H1 (cell line): ENCODE measurements at regions not wholly inside any gene's neighbourhood (a gene's known extent, or its start where the extent isn't known, plus 50 kb on each side); places are given as distances from the start of the nearest gene placed in this dataset.
A peak's percentile ranks its signal among the peaks of the same experiment; 100 is the strongest.

ENCODE experiments used
- CTCF ChIA-PET: fragments of 300-600 bp; sonication (Branson Sonifier 250); formaldehyde crosslinking; loops from one replicate; lab custom pipeline; 2021; ENCODE audit not compliant: partially characterized antibody; lab: Charles Lee
- POLR2A ChIA-PET: fragments of 300-600 bp; sonication (Branson Sonifier 250); formaldehyde crosslinking; loops from one replicate; lab custom pipeline; 2021; ENCODE audit warnings: inconsistent platforms; ENCODE audit not compliant: partially characterized antibody; lab: Charles Lee
- DNase-seq, 2 experiments: peaks; one replicate each; pipeline versions ENCODE4 v3.0.0 to v3.0.0-alpha.2; 2010 to 2022; ENCODE audit warnings: low spot score in 2 of 2, low read depth in 1 of 2, mixed read lengths in 1 of 2
- FAIRE-seq: peaks from 2 replicates; lab custom pipeline; 2011; peaks lifted over from hg19 to GRCh38; lab: Jason Lieb, UNC
- H2AFZ ChIP-seq: 2 replicates; pipeline ENCODE4 v1.8.1; 2012; ENCODE audit warnings: low read length, inconsistent platforms
- H2AK5ac ChIP-seq: 2 replicates; pipeline ENCODE4 v1.6.1; 2013; ENCODE audit warnings: low read depth, low read length
- H2BK120ac ChIP-seq: replicated peaks from 2 replicates; pipeline ENCODE3; 2013; ENCODE audit warnings: low read depth, low read length, inconsistent platforms
- H2BK12ac ChIP-seq: 2 replicates; pipeline ENCODE4 v1.6.1; 2013; ENCODE audit warnings: low read depth, low read length
- H2BK15ac ChIP-seq: 2 replicates; pipeline ENCODE4 v1.6.1; 2013; ENCODE audit warnings: low read length
- H2BK20ac ChIP-seq: 2 replicates; pipeline ENCODE4 v1.6.1; 2013; ENCODE audit warnings: low read length
- H2BK5ac ChIP-seq: 2 replicates; pipeline ENCODE4 v1.6.1; 2013; ENCODE audit warnings: low read depth, low read length
- H3K14ac ChIP-seq: 2 replicates; pipeline ENCODE4 v1.6.1; 2013; ENCODE audit warnings: inconsistent platforms; ENCODE audit not compliant: insufficient read length
- H3K18ac ChIP-seq: 2 replicates; pipeline ENCODE4 v1.6.1; 2013; ENCODE audit warnings: low read length; ENCODE audit errors: extremely low read depth
- H3K23ac ChIP-seq: 2 replicates; pipeline ENCODE4 v1.6.1; 2013; ENCODE audit warnings: inconsistent platforms; ENCODE audit not compliant: insufficient read length
- H3K23me2 ChIP-seq: 2 replicates; pipeline ENCODE4 v1.6.1; 2013; ENCODE audit warnings: low read depth, low read length
- H3K27ac ChIP-seq: 2 replicates; pipeline ENCODE4 v1.6.1; 2011; ENCODE audit warnings: low read depth, low read length, inconsistent platforms
- H3K27me3 ChIP-seq, 4 experiments: replicated peaks in 1 of 4; 1 replicate in 1 of 4; 2 replicates in 3 of 4; pipeline versions ENCODE4 v1.6.1 to v1.8.1; 2011 to 2013; ENCODE audit warnings: low read length in 3 of 4, mild to moderate bottlenecking in 3 of 4, inconsistent platforms in 2 of 4, mixed read lengths in 2 of 4, moderate library complexity in 1 of 4; ENCODE audit not compliant: control insufficient read depth in 3 of 4, insufficient read depth in 3 of 4; ENCODE audit errors: extremely low read depth in 1 of 4
- H3K36me3 ChIP-seq, 4 experiments: 2 replicates each; pipeline versions ENCODE4 v1.6.1 to v1.8.1; 2011 to 2013; ENCODE audit warnings: mild to moderate bottlenecking in 4 of 4, low read length in 3 of 4, moderate library complexity in 2 of 4, control low read depth in 1 of 4, inconsistent platforms in 1 of 4; ENCODE audit not compliant: insufficient read depth in 4 of 4, control insufficient read depth in 2 of 4
- H3K4ac ChIP-seq: replicated peaks from 2 replicates; pipeline ENCODE3; 2013; ENCODE audit warnings: low read length, low read depth, mixed read lengths, inconsistent platforms; ENCODE audit not compliant: insufficient read length
- H3K4me1 ChIP-seq, 4 experiments: replicated peaks in 1 of 4; 1 replicate in 1 of 4; 2 replicates in 3 of 4; pipeline versions ENCODE4 v1.6.1 to v1.8.1; 2011 to 2013; ENCODE audit warnings: low read length in 3 of 4, inconsistent platforms in 2 of 4, mixed read lengths in 1 of 4; ENCODE audit not compliant: insufficient read depth in 4 of 4, control insufficient read depth in 3 of 4
- H3K4me2 ChIP-seq, 2 experiments: 2 replicates each; pipeline versions ENCODE4 v1.6.1 to v1.8.1; 2011 to 2013; ENCODE audit warnings: low read depth in 2 of 2, low read length in 2 of 2, control low read depth in 1 of 2, inconsistent platforms in 1 of 2, mild to moderate bottlenecking in 1 of 2; ENCODE audit not compliant: insufficient read depth in 1 of 2
- H3K4me3 ChIP-seq, 4 experiments: fragments of 200-600, 300-600 bp in 1 of 4; sonication (generic), shearing (Covaris generic), sonication (Bioruptor Twin) in 1 of 4; 2 replicates each; pipeline versions ENCODE4 v1.5.1 to v1.8.1; 2011 to 2016; ENCODE audit warnings: low read length in 4 of 4, low read depth in 3 of 4, control low read depth in 2 of 4, inconsistent platforms in 2 of 4, mild to moderate bottlenecking in 2 of 4, mixed read lengths in 1 of 4, moderate library complexity in 1 of 4; ENCODE audit not compliant: insufficient read depth in 2 of 4; ENCODE audit errors: extremely low read depth in 1 of 4
- H3K56ac ChIP-seq: replicated peaks from 2 replicates; pipeline ENCODE3; 2013; ENCODE audit warnings: low read depth, mild to moderate bottlenecking, mixed read lengths, low read length, inconsistent platforms; ENCODE audit not compliant: insufficient read length
- H3K79me1 ChIP-seq: 2 replicates; pipeline ENCODE4 v1.6.1; 2013; ENCODE audit warnings: low read depth, low read length, control low read depth
- H3K79me2 ChIP-seq, 2 experiments: 2 replicates each; pipeline versions ENCODE4 v1.6.1 to v1.8.1; 2012 to 2013; ENCODE audit warnings: low read length in 2 of 2, mild to moderate bottlenecking in 2 of 2, inconsistent platforms in 1 of 2; ENCODE audit not compliant: insufficient read depth in 2 of 2, control insufficient read depth in 1 of 2
- H3K9ac ChIP-seq, 4 experiments: replicated peaks in 1 of 4; 1 replicate in 1 of 4; 2 replicates in 3 of 4; pipeline versions ENCODE4 v1.6.1 to v1.8.1; 2011 to 2013; ENCODE audit warnings: low read depth in 3 of 4, low read length in 3 of 4, control low read depth in 2 of 4, mild to moderate bottlenecking in 2 of 4, moderate library complexity in 2 of 4, inconsistent platforms in 1 of 4; ENCODE audit errors: extremely low read depth in 1 of 4
- H3K9me3 ChIP-seq, 2 experiments: 2 replicates each; pipeline versions ENCODE4 v1.6.1 to v1.8.1; 2012 to 2013; ENCODE audit warnings: mild to moderate bottlenecking in 2 of 2, moderate library complexity in 2 of 2, control low read depth in 1 of 2, inconsistent platforms in 1 of 2, low read depth in 1 of 2, low read length in 1 of 2, mixed read lengths in 1 of 2; ENCODE audit not compliant: insufficient read depth in 2 of 2
- H4K20me1 ChIP-seq, 2 experiments: replicated peaks in 1 of 2; 2 replicates each; pipeline versions ENCODE3 to v1.8.1; 2011 to 2013; ENCODE audit warnings: inconsistent platforms in 2 of 2, low read length in 2 of 2, mild to moderate bottlenecking in 1 of 2; ENCODE audit not compliant: insufficient read depth in 2 of 2, control insufficient read depth in 1 of 2
- H4K5ac ChIP-seq: 2 replicates; pipeline ENCODE4 v1.6.1; 2013; ENCODE audit warnings: low read length, low read depth, mixed read lengths, inconsistent platforms; ENCODE audit not compliant: insufficient read length
- H4K8ac ChIP-seq: 2 replicates; pipeline ENCODE4 v1.8.0; 2013; ENCODE audit warnings: mild to moderate bottlenecking, moderate library complexity, low read length, inconsistent platforms; ENCODE audit not compliant: insufficient read depth; ENCODE audit errors: extremely low read depth
- H4K91ac ChIP-seq: replicated peaks from 2 replicates; pipeline ENCODE3; 2013; ENCODE audit warnings: low read length, mixed read lengths, inconsistent platforms; ENCODE audit not compliant: insufficient read length
- BACH1 ChIP-seq: IDR thresholded peaks from 2 replicates; pipeline ENCODE4 v1.6.1; 2012; ENCODE audit warnings: low read length, improper control_type of control experiment
- KDM1A ChIP-seq: fragments of 200-600, 300-600 bp; sonication (generic); IDR thresholded peaks from 2 replicates; pipeline ENCODE4 v1.7.1; 2016; ENCODE audit warnings: mild to moderate bottlenecking, low read length, borderline replicate concordance
- MAFK ChIP-seq: IDR thresholded peaks from 2 replicates; pipeline ENCODE4 v1.6.1; 2012; ENCODE audit warnings: low read depth, mild to moderate bottlenecking, improper control_type of control experiment, low read length
- RAD21 ChIP-seq, 2 experiments: IDR thresholded peaks in 1 of 2; conservative IDR thresholded peaks in 1 of 2; 2 replicates each; pipeline ENCODE4 v1.6.1; 2011; ENCODE audit warnings: low read depth in 2 of 2, low read length in 2 of 2, improper control_type of control experiment in 1 of 2, inconsistent platforms in 1 of 2, mild to moderate bottlenecking in 1 of 2, moderate library complexity in 1 of 2
- TBP ChIP-seq: IDR thresholded peaks from 2 replicates; pipeline ENCODE4 v1.6.1; 2011; ENCODE audit warnings: low read depth, low read length, improper control_type of control experiment
- USF2 ChIP-seq: IDR thresholded peaks from 2 replicates; pipeline ENCODE4 v1.6.1; 2011; ENCODE audit warnings: low read length, improper control_type of control experiment
- WGBS, 2 experiments: shearing (Covaris generic) in 1 of 2; methylation state at CpG; one replicate each; pipeline versions ENCODE4 v1.1.6 to v1.1.7; 2013 to 2015; ENCODE audit warnings: low lambda C conversion rate in 2 of 2, mixed read lengths in 2 of 2, inconsistent platforms in 1 of 2, low coverage in 1 of 2, missing lambda C conversion rate in 1 of 2; ENCODE audit not compliant: insufficient replicate concordance in 2 of 2, insufficient coverage in 1 of 2, insufficient read length in 1 of 2; ENCODE audit errors: extremely low coverage in 1 of 2, missing lambda C conversion rate in 1 of 2; 5-methylcytosine and 5-hydroxymethylcytosine counted together
- TF ChIP-seq, protein P1 (sequence below), 3 experiments: IDR thresholded peaks; 1 replicate in 2 of 3; 2 replicates in 1 of 3; pipeline versions ENCODE4 v1.5.1 to v1.6.1; 2011; ENCODE audit warnings: low read length in 3 of 3, mild to moderate bottlenecking in 3 of 3, inconsistent platforms in 2 of 3, low read depth in 1 of 3, moderate library complexity in 1 of 3; ENCODE audit not compliant: insufficient read depth in 1 of 3; ENCODE audit errors: control extremely low read depth in 1 of 3

GRCh38 chr5:108681079-108681921 is 66.4 kb upstream of the FER start:
- Histone ChIP-seq H2AFZ (0 out of 2 replicates have a peak overlapping the region, but pooled peaks have one; percentile 66), H2BK20ac (no peak overlapping the region), H3K18ac (no peak overlapping the region; the same call in 1 of the 2 replicates), H4K91ac (no peak overlapping the region), H3K14ac (no peak overlapping the region), H3K4me3 (no peak overlapping the region), H2BK12ac (no peak overlapping the region), H3K27me3 (no peaks in the 10 kb centered on the region), H2AK5ac (no peak overlapping the region), H2BK15ac (no peak overlapping the region), H3K23ac (no peak overlapping the region), H3K23me2 (no peaks in the 10 kb centered on the region), H2BK5ac (no peak overlapping the region), H3K9ac (no peak overlapping the region), H3K4me2 (no peak overlapping the region), H4K8ac (no peak overlapping the region), H3K27ac (no peak overlapping the region), H4K20me1 (no peaks in the 10 kb centered on the region), H3K79me1 (no peaks in the 10 kb centered on the region), H4K5ac (peak overlapping the region; percentile 85), H3K79me2 (no peaks in the 10 kb centered on the region), H3K9me3 (peaks cover 0 to 3% of the 10 kb centered on the region in 2 experiments; a peak in 1 of 4 replicates), H3K36me3 (no peaks in the 10 kb centered on the region), H3K4ac (no peak overlapping the region), H3K56ac (no peak overlapping the region), H3K4me1 (peaks cover 3 to 12% (median 7%) of the 10 kb centered on the region in 4 experiments), H2BK120ac (no peak overlapping the region)
- CTCF ChIA-PET: interaction anchor here (0.6 to 2.2 kb wide), 25 partner anchors 9 to 910 kb away, joined by 3 to 13 read pairs (median 3); no protein-coding TSS in a partner anchor
- FAIRE-seq: peak; percentile 91
- WGBS, 2 experiments: 66% methylated on average over 5 of the region's 5 CpGs; no CpG with 5 or more reads in 1 of the 2 experiments
- POLR2A ChIA-PET: interaction anchor here (0.5 to 2.0 kb wide), 6 partner anchors 13 to 729 kb away, joined by 3 to 6 read pairs (median 3); partner anchors contain the start of genes FER and PJA2
- no peak for DNase-seq
- TF ChIP-seq TBP (no peak), MAFK (peak; percentile 77), USF2 (no peak), BACH1 (peak; percentile 91), RAD21 (IDR thresholded peaks at IDR 0.05 in 1 of 2, conservative IDR thresholded peaks at IDR 0.05 in 1 of 2; ENCODE audit: low read depth in 2 of 2, low read length in 2 of 2) (peak; percentile 90 to 93), KDM1A (no peak)
- TF ChIP-seq, protein P1, sequence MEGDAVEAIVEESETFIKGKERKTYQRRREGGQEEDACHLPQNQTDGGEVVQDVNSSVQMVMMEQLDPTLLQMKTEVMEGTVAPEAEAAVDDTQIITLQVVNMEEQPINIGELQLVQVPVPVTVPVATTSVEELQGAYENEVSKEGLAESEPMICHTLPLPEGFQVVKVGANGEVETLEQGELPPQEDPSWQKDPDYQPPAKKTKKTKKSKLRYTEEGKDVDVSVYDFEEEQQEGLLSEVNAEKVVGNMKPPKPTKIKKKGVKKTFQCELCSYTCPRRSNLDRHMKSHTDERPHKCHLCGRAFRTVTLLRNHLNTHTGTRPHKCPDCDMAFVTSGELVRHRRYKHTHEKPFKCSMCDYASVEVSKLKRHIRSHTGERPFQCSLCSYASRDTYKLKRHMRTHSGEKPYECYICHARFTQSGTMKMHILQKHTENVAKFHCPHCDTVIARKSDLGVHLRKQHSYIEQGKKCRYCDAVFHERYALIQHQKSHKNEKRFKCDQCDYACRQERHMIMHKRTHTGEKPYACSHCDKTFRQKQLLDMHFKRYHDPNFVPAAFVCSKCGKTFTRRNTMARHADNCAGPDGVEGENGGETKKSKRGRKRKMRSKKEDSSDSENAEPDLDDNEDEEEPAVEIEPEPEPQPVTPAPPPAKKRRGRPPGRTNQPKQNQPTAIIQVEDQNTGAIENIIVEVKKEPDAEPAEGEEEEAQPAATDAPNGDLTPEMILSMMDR (IDR thresholded peaks at IDR 0.05; ENCODE audit: control extremely low read depth in 1 of 3, insufficient read depth in 1 of 3, low read depth in 1 of 3, low read length in 3 of 3): peak in 2 of 3 experiments; percentile 62 to 82; a peak in 3 of 4 replicates
